ENCODE measurements at regions not wholly inside any gene's neighbourhood (a gene's known extent, or its start where the extent isn't known, plus 50 kb on each side); places are given as distances from the start of the nearest gene placed in this dataset.

GRCh38 chr7:51701935-51702334, 385.3 kb upstream of the COBL start:
- H3K27me3 ChIP-seq, result no peaks in the 10 kb centered on the region
- H3K36me3 ChIP-seq, result no peaks in the 10 kb centered on the region
- TF ChIP-seq CTCF (IDR thresholded peaks at IDR 0.05; ENCODE audit: low read depth, low read length), result no peak
- H3K4me1 ChIP-seq, result peaks cover 6% of the 10 kb centered on the region; the same call in 1 of the 2 replicates
- H3K9me3 ChIP-seq, result no peaks in the 10 kb centered on the region
- no peak overlapping the region for H3K4me3 ChIP-seq (ENCODE audit: low read depth, low read length)
- no peak for DNase-seq

- Histone ChIP-seq H3K4me3 (ENCODE audit: low read depth, low read length) (no peak overlapping the region), H3K9me3 (no peaks in the 10 kb centered on the region), H3K27me3 (no peaks in the 10 kb centered on the region), H3K36me3 (no peaks in the 10 kb centered on the region), H3K4me1 (peaks cover 6% of the 10 kb centered on the region; the same call in 1 of the 2 replicates)
- no peak for DNase-seq
- no peak for TF ChIP-seq CTCF (IDR thresholded peaks at IDR 0.05; ENCODE audit: low read depth, low read length)
These were observed 384.1 kb upstream of the COBL start for GRCh38 chr7:51700593-51701215.

- Histone ChIP-seq H3K36me3 (no peaks in the 10 kb centered on the region), H3K4me3 (ENCODE audit: low read depth, low read length) (no peak overlapping the region), H3K27me3 (no peaks in the 10 kb centered on the region), H3K4me1 (no peaks in the 10 kb centered on the region; the same call in 1 of the 2 replicates), H3K9me3 (no peaks in the 10 kb centered on the region)
- TF ChIP-seq CTCF (IDR thresholded peaks at IDR 0.05; ENCODE audit: low read depth, low read length), result no peak
- DNase-seq, result no peak
These were observed 376.6 kb upstream of the COBL start for GRCh38 chr7:51693258-51693657.

- Histone ChIP-seq H3K27me3 (no peaks in the 10 kb centered on the region), H3K36me3 (no peaks in the 10 kb centered on the region), H3K4me3 (ENCODE audit: low read depth, low read length) (no peak overlapping the region), H3K9me3 (no peaks in the 10 kb centered on the region), H3K4me1 (no peaks in the 10 kb centered on the region)
- TF ChIP-seq CTCF (IDR thresholded peaks at IDR 0.05; ENCODE audit: low read depth, low read length), result no peak
- DNase-seq, result no peak
These were observed 372.9 kb upstream of the COBL start for GRCh38 chr7:51689547-51689946.

- no peak overlapping the region for H3K4me3 ChIP-seq (ENCODE audit: low read depth, low read length)
- no peak for TF ChIP-seq CTCF (IDR thresholded peaks at IDR 0.05; ENCODE audit: low read depth, low read length)
- H3K4me1 ChIP-seq, result no peaks in the 10 kb centered on the region
- H3K36me3 ChIP-seq, result no peaks in the 10 kb centered on the region
- H3K27me3 ChIP-seq, result no peaks in the 10 kb centered on the region
- H3K9me3 ChIP-seq, result no peaks in the 10 kb centered on the region
- DNase-seq, result no peak
These were observed 369.2 kb upstream of the COBL start for GRCh38 chr7:51685794-51686193.

DNA sequence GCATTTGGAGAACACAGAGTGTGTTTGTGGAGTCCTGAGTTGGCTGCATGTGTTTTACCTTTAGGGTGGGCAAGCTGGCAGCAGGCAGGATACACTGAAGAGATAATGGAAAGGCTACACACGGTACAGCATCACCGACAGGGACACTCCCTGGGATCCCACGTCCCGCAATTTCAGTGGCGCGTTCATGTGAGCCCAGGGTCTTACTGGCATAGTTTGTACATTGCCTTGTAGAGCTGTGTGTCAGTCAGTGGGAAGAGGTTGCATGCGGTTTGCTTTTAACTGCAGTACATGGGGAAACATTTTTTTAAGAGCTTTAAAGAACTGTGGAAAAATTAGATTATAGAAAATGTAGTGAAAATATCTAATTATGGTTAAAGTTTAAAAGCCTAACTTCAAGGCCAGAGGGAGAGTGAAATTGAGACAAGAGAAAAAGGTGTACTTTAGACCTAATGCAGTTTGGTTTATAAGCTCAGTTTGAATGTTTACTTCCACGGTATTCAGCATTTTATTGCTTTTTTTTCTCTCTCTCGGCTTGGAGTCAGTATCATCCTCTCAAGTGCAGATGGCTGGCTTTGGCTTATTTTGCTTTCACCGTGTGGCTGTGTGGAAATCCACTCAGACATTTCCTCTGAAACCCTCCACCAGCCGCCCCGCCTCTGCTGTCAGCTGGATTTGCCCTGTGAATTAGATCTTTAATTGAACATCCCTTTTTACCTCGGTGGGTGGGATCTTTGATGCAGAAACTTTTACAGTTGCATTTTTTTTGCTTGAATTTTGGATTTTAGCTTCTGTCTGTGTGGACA, 364.2 kb upstream of the COBL start:
- H3K4me1 ChIP-seq, result no peaks in the 10 kb centered on the region
- H3K36me3 ChIP-seq, result no peaks in the 10 kb centered on the region
- no peak overlapping the region for H3K4me3 ChIP-seq (ENCODE audit: low read depth, low read length)
- H3K27me3 ChIP-seq, result no peaks in the 10 kb centered on the region; the same call in 1 of the 2 replicates
- H3K9me3 ChIP-seq, result no peaks in the 10 kb centered on the region
- no peak for DNase-seq
- TF ChIP-seq CTCF (IDR thresholded peaks at IDR 0.05; ENCODE audit: low read depth, low read length), result no peak

Measured in BE2C (cell line).